Activated T-cell treated with anti-CD3 and anti-CD28 coated beads, Interleukin-2, amount 50 U/mL, for 48 hours (primary cell): ENCODE measurements at regions not wholly inside any gene's neighbourhood (a gene's known extent, or its start where the extent isn't known, plus 50 kb on each side); places are given as distances from the start of the nearest gene placed in this dataset.

Experiments used
- DNase-seq, 2 experiments: peaks; one replicate each; pipeline ENCODE4 v3.0.0-alpha.2; 2020

DNA sequence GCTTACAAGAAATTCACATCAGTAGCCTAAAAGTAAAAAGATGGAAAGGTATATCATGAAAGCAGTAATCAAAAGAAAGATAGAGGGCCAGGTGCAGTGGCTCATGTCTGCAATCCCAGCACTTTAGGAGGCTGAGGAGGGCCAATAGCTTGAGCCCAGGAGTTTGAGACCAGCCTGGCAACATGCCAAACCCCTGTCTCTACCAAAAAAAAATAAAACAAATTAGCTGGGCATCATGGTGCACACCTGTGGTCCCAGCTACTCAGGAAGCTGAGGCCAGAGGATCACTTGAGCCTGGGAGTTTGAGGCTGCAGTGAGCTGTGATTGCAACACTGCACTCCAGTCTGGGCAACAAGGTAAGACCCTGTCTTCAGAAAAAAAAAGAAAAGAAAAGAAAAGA lies 55.5 kb downstream of the GSPT2 start:
- no peak for DNase-seq

DNA sequence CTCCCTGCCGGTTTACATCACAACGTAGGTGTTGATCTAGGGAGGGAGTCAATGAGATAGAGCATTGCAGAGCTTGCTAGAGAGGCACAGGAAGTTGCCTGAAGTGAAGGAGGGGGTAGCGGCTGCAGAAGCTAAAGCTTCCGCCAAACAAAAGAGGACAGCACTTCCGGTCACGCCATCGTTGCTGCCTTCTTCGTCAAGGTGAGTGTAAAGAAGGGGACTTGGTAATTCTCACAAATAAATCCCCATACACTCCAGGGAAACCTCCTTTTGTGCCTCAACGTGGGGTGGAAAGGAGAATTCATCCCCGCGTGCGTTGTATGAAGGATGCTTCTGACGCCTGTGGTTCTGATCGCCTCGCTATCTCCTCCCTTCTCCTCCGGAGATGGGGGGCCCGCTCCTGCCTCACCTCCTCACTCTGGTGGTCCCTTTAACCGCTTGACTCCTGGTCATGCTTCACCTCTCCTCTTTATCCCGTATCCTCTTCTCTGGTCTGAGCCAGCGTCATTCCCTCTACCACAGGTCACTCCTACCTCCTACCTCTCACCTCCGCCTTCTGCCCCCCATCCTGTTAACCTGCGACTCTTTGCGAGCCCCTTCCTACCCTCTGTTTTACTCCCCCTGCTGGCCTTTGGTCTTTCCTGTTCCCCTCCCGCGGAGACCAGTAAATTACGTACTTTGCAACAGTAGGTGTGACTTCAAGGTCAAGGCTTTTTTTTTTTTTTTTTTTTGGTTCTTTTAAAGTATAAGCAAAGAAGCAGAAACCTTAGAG lies 59.9 kb downstream of the GSPT2 start:
- DNase-seq: peak; percentile 54 to 62

DNA sequence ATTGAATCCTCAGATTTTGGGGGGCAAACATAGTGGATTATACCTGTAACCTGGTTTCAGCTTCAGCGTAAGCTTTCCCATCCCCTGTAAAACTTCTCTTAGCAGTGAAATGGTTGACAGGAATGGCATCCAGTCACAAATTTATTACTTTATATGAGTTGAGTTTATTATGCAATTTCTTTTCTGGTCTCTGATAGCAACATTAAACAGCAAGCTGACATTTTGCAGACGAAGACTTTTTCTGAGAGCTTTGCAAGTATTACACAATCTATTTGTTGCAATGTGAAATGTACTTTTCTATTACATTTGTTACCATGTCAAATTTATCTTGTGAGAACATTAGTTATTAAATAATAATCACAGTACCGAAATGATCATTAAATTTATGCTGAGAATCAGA lies 60.6 kb downstream of the GSPT2 start:
- DNase-seq: no peak

DNA sequence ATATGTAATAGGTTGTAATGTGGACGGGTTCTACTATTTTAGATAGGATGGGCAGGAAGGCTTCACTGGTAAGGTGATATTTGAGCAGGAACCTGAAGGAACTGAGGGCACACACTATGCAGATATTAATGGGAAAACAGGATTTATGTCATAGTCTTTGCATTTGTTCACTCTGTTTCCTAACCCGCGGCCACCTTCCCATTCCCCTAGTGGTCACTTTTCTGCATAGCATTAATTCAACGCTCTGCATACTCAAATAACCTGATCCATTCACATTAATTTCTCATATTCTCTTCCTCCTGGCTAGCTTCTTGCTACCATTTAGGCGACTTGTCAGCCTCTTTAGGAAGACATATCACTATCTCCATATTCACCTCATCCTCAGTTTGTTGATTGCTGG lies 61.5 kb downstream of the GSPT2 start:
- DNase-seq: no peak

DNA sequence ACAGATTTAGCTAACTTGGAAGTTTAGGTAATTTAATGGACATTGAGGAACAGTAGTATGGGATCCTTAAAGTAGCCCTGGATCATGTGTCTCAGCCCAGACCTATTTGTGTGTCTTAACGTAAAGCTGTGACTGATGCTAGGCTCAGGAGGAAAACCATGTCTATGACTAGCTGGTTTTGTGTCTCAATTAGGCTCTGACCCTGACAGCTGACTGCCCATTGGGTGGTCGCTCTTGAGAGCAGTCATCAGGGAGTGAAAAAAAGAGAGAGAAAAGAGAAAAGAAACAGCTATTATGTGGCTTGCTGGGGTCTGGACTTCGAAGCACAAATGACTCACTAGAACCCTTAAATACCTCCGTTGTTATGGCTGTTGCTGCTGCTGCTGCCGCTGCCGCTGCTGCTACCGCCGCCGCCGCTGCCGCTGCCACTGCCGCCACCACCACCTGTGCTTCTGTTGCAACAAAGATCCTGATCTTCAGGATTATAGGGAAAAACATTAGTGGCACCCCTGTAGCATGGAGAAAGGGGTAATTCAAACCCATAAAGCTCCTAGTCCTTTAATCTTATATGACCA lies 70.7 kb downstream of the GSPT2 start:
- no peak for DNase-seq

DNA sequence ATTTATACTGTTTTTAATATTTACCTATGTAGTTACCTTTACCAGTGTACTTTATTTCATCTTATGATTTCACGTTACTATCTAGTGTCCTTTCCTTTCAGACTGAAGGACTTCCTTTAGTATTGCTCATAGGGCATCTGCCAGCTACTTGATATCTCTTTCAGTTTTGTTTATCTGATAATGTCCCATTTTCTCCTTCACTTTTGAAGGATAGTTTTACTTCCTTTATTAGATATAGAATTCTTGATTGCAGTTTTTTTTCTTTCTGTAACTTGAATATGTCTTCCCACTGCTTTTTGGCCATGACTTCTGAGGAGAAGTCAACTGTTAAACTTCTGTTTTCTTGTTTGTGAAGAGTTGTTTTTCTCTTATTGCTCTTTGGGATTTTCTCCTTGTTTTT lies 69.4 kb upstream of the MAGED1 start:
- DNase-seq: no peak

DNA sequence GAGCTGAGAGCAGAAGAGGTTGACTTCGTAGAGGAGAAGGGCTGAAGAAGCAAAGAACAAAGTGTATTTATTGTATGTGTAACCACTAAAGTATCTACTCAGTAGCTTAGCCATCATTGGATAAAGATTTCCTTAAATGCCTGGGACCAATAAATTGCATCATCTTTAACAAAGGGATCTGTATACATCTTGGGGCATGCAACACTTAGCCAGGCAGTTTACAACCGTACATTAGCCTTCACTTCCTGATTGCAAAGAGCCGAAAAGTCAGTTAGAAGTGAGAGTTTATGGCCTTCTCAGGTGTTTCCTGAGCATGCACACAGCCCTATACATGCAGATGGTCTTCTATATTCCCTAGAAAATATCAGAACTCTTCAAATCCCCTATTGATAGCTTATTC lies 68.0 kb upstream of the MAGED1 start:
- DNase-seq: no peak

DNA sequence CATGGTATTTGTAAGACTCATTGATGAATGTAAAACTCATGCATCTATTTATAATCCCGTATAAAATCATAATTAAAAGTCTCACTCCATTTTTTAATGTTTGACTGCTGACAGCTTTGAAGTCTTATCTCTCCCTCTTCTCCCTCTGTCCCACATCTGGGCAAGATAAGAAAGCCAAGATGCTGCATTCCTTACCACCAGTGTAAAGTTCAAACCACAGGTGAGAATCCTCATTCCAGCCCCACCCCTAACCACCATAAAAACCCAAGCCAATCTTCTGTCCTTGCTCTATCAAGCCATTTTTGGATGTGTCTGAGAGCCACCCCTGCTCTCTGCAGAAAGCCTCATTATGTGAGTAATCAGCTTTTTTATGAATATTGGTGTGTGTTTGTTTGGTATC lies 59.3 kb upstream of the MAGED1 start:
- DNase-seq: no peak

DNA sequence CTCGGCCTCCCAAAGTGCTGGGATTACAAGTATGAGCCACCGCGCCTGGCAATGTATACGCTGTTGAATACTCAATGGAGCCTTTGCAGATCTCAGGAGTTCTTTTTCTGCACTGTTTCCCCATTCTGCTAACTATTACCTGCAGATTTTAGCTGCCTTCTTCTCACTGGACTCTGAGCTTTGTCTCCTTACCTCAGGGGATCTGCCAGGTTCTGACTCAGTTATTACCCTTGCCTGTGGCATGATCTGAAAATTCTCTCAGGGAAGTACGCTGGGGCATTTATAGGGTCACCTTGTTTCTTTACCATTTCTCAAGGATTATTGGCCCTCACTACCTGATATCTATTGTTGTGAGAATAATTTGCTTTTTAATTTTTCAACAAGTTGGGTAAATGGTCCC lies 56.6 kb upstream of the MAGED1 start:
- DNase-seq: no peak

DNA sequence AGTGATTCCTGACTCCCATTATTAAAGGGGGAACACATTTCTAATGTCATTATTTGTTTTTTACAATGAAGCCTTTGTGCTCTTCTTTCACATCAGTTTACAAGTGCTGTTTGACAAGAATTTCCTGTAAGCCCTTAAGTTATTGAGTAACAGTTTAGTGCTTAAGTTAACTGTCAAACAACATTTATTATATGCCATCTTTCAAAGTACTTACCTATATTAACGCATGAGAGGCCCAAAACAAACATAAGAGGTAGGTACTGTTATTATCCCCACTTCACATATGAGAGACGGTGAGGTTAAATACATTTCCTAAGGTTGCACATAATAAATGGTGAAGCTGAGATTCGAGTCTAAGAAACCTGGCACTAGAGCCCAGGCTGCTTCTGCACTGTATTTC lies 56.0 kb upstream of the MAGED1 start:
- DNase-seq: no peak

DNA sequence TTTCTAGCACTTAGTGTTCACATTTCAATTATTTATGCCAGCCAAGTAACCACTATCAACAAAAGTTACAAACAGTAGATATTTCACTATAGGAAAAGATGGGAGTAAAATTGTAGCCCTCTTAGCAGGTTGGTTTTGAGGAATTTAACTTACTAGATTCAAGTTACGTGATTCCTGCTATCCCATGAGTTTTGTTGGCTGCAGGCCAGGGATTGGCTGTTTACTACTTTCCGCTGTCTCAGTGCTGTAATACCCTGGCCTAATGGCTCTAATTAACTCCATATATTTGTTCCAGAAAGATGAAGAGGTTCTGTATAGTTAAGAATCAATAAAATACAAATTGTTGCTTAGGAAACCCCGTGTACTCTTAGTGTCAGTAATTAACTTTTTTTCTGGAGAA lies 55.5 kb upstream of the MAGED1 start:
- DNase-seq: no peak
